Activated CD8-positive, alpha-beta memory T cell treated with anti-CD3 and anti-CD28 coated beads, Interleukin-2, amount 50 U/mL, for 24 hours (primary cell): ENCODE measurements at regions not wholly inside any gene's neighbourhood (a gene's known extent, or its start where the extent isn't known, plus 50 kb on each side); places are given as distances from the start of the nearest gene placed in this dataset.
"Not testable (repeated sequence)": the region's sequence is repeated elsewhere in the genome, so short reads cannot be mapped to it uniquely, and the experiment has no call there.

Source experiments
- DNase-seq: peaks from one replicate; pipeline ENCODE4 v3.0.0-alpha.2; 2020; ENCODE audit errors: extremely low read depth

- no peak for DNase-seq
Observed at GRCh38 chr9:30506749-30507148, 1877.7 kb upstream of the ACO1 start.

- no peak for DNase-seq
Observed at GRCh38 chr9:30507166-30507565, 1877.3 kb upstream of the ACO1 start.

GRCh38 chr9:30511666-30512065 lies 1872.8 kb upstream of the ACO1 start:
- DNase-seq, result no peak

- DNase-seq, result no peak
Observed at GRCh38 chr9:30519166-30519565, 1865.3 kb upstream of the ACO1 start.

- no peak for DNase-seq
Observed at GRCh38 chr9:30519756-30520155, 1864.7 kb upstream of the ACO1 start.

GRCh38 chr9:30522061-30522460 lies 1862.4 kb upstream of the ACO1 start:
- no peak for DNase-seq

- DNase-seq, result no peak
Observed at GRCh38 chr9:30522486-30522885, 1862.0 kb upstream of the ACO1 start.

- DNase-seq, result no peak
Observed at GRCh38 chr9:30524311-30524710, 1860.1 kb upstream of the ACO1 start.

- no peak for DNase-seq
Observed at GRCh38 chr9:30534455-30534854, 1850.0 kb upstream of the ACO1 start.

- DNase-seq, result no peak
Observed at GRCh38 chr9:30534896-30535295, 1849.5 kb upstream of the ACO1 start.

- DNase-seq, result no peak
Observed at GRCh38 chr9:30536494-30536893, 1847.9 kb upstream of the ACO1 start.

GRCh38 chr9:30539696-30540095 lies 1844.7 kb upstream of the ACO1 start:
- not testable (repeated sequence) for DNase-seq

- DNase-seq, result no peak
Observed at GRCh38 chr9:30574355-30575151, 1809.9 kb upstream of the ACO1 start.

- no peak for DNase-seq
Observed at GRCh38 chr9:30575218-30575617, 1809.2 kb upstream of the ACO1 start.

GRCh38 chr9:30575691-30576090 lies 1808.8 kb upstream of the ACO1 start:
- no peak for DNase-seq

GRCh38 chr9:30579810-30580209 lies 1804.6 kb upstream of the ACO1 start:
- DNase-seq, result no peak

- no peak for DNase-seq
Observed at GRCh38 chr9:30582240-30582639, 1802.2 kb upstream of the ACO1 start.

GRCh38 chr9:30584559-30584958 lies 1799.9 kb upstream of the ACO1 start:
- DNase-seq, result no peak

- no peak for DNase-seq
Observed at GRCh38 chr9:30591461-30591860, 1793.0 kb upstream of the ACO1 start.

GRCh38 chr9:30597608-30598007 lies 1786.8 kb upstream of the ACO1 start:
- DNase-seq, result no peak

- DNase-seq, result no peak
Observed at GRCh38 chr9:30605936-30606335, 1778.5 kb upstream of the ACO1 start.

- DNase-seq, result no peak
Observed at GRCh38 chr9:30609713-30610112, 1774.7 kb upstream of the ACO1 start.

- DNase-seq, result not testable (repeated sequence)
Observed at GRCh38 chr9:30616782-30617181, 1767.7 kb upstream of the ACO1 start.

- no peak for DNase-seq
Observed at GRCh38 chr9:30622561-30622960, 1761.9 kb upstream of the ACO1 start.
